ENCODE measurements at regions not wholly inside any gene's neighbourhood (a gene's known extent, or its start where the extent isn't known, plus 50 kb on each side); places are given as distances from the start of the nearest gene placed in this dataset.

DNA sequence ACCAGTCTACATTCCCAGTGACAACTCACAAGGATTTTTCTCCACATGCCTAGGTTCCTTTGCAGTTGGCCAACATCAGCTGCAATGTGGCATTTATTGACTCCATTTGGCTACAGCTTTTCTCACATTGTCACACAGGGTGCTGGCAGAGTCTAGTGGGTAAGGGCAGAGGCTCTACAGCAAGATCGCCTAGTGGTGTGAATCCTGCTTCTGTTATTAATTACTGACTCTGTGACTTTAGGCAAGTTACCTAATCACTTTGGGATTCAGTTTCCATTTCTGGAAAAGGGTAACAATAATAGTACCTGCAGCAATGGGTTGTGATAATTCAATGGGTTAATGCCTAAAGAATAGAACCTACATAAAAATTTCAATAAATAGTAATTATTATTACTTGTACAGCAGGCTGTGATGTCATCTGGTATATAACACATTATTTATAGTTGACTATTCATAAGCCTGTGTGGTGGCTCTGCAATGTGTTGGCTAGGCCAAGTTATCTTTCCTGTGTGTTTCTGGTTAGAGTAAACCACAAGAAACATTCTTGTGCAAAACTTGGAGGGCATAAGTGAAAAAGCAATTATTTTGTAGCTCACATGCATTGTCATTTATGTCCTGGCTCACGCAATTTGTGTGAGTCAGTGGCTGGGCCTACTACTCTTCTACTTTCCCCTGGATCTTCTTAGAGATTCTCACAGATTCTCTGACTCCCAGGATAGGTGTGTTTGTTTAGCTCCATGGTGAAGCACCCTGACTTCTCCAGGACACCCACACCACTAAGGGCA is 59.5 kb downstream of the PTGS2 start:
- peak; percentile 64 for DNase-seq (ENCODE audit: low spot score)

GRCh38 chr1:186618401-186619170 is 61.6 kb downstream of the PTGS2 start:
- peak; percentile 78 for DNase-seq (ENCODE audit: low spot score)

DNA sequence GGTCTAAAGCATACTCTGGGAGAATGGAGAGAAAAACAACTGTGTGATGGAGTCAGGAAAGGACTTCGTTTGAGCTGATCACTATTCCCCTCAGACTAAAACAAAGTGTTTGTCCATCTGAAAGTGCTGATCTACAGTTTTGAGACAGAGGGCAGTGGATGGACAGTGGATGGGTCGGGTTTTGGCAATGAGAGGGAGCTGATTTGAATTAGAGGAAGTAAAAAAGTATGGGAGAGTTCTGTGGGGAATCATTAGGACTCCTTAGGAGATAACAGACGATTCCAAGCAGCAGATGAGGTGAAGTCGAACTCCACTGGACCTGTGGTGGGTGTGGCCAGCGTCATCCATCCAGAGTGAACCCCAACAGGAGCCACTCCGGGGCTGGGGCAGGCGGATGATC is 62.3 kb downstream of the PTGS2 start:
- no peak for DNase-seq (ENCODE audit: low spot score)

- DNase-seq (ENCODE audit: low spot score) = no peak
Measured at GRCh38 chr1:186616511-186616910, 63.7 kb downstream of the PTGS2 start.

- no peak for DNase-seq (ENCODE audit: low spot score)
Measured at GRCh38 chr1:186615332-186615731, 64.9 kb downstream of the PTGS2 start.

DNA sequence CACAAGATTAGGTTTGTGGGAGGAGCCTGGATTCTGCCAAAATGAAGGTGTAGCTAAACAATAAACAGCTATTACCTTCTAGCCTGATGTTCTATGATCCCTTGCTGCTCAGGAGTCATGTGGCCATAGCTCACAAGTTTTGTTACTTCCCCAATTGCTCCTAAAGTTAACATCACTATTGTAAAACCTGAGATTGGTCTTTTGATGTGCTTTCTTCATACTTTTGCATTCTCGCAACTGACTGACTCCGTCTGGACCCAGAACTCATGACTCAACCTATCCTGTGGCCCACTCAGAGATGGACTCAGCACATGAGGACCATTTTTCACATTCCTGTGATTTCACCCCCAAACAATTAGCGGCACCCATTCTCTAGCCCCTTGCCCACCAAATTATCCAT is 69.1 kb downstream of the PTGS2 start:
- DNase-seq (ENCODE audit: low spot score) = no peak

DNA sequence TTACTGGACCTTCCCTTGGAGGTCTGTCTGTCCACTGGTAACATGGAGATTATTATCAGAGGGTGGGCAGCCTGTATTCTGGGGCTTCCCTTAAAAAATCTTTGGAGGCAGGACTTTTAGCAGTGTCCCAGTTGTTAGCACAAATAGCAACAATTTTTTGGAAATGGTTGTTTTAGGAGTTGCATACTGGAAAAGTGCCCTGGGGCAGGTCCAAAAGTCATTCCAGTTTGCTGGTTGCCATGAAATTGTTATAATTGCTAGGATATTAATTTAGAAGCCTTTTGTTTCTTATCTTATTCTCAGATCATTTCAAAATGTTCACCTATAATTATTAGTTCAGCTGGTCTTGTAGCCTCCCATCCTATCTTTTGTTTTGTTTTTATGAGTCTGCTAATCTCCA is 71.0 kb downstream of the PTGS2 start:
- no peak for DNase-seq (ENCODE audit: low spot score)

DNA sequence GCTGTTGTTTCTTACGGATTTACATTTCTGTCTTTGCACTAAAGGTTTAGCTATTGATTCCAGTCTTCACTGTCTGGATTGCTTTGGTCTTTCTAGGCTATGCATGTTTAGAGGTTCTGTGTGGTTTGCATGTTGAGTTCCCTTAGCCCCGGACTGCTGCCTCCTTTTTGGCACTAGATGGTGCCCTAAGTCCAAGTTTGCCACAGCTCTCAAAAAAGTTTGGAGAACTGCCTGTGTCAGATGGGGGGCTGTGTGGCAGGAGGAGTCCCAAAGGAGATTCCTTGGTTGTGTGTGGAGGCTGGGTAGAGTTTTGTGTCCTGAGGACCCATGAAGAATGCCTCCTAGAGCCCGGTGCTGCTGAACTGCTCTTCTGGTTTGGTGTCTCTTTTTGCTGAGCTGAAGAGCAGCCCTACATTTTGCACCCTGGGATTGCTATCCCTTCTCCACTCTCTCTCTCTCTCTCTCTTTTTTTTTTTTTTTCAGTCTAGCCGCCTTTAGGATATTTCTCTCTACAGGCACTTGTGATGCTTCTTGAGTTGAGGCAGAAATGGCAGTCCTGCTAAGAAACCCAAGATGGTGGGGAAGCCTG is 74.4 kb downstream of the PTGS2 start:
- DNase-seq (ENCODE audit: low spot score) = peak; percentile 44

DNA sequence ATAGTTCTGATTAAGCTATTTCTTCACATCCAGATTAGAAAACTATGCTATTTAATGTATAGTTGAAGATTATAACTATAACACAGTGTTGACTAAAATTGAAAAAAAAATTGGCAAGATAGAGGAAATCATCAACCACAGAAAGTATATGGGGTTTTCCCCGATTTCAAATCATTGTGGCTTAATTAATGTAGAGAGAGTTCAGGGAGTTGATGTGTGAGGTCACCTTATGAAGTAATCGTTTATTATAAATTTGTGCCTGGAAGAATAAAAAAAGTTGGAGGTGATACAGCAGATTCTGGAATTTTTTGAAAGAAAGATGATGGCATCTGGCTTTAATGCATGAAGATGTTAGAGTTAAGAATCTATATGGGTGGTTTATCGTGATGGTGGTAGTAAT is 84.3 kb downstream of the PTGS2 start:
- peak; percentile 10 for DNase-seq (ENCODE audit: low spot score)

DNA sequence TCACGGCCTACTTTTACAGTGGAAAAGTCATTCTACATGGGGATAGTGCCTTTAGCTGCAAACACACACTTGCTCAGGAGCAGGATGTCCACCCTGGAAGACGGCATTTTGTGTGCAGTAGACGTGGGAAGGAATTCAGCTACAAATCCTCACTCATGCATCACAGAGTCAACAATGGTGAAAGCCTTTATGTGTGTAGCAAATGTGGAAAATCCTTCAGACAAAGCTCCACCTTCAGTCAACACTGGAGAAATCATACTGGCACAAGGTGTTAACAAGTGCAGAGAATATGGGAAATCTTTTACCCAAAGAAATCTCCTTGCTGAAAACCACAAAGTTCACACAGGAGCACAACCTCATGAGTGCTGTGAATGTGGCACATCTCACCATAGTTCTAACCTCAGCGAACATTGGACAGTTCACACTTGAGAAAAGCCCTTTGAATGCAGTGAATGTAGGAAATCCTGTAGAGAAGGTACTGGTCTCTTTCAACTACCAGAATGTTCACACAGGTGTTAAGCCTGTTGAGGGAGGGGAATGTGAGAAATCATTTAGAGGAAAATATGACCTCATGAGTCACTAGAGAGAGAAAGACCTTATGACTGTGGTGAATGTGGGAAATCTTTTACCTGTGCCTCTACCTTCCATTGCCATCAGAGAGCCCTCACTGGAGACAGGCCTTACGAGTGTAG is 101.8 kb downstream of the PTGS2 start:
- DNase-seq (ENCODE audit: low spot score) = no peak

DNA sequence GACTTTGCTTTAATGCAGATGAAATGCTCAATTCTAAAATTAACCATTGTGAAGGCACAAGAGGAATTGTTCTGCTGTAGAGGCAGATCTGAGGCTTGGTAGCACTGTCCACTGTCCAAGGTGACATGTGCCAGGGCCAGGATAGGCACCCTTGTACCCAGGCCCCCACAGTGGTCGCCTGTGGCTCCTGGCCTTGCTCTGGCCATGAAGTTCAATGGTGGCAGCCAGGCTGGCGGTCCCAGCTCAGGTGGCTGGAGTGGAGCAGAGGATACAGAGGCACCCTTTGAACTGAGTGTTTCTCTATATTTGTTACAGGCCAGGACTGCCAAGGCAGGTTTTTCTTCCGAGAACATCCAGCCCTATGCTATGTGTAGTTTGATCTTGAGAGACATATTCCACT is 102.6 kb downstream of the PTGS2 start:
- no peak for DNase-seq (ENCODE audit: low spot score)

GRCh38 chr1:186577216-186577615 is 103.0 kb downstream of the PTGS2 start:
- DNase-seq (ENCODE audit: low spot score) = no peak

GRCh38 chr1:186575348-186575747 is 104.9 kb downstream of the PTGS2 start:
- no peak for DNase-seq (ENCODE audit: low spot score)

DNA sequence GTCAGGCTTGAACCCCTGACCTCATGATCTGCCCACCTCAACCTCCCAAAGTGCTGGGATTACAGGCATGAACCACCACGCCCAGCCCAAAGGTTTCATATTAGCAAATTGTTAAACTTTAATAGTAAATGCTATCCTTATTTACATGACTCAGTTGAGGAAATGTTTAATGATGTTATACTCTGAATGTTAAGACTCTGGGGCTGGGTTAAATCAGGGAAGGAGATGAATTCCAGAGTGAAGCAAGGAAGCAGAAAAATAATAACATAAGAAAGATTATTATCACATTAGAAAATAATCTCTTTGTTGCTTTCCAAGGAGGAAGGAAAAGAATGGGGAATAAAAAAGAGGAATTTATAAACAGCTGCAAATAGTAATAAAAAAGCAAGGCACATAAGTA is 105.3 kb downstream of the PTGS2 start:
- no peak for DNase-seq (ENCODE audit: low spot score)

DNA sequence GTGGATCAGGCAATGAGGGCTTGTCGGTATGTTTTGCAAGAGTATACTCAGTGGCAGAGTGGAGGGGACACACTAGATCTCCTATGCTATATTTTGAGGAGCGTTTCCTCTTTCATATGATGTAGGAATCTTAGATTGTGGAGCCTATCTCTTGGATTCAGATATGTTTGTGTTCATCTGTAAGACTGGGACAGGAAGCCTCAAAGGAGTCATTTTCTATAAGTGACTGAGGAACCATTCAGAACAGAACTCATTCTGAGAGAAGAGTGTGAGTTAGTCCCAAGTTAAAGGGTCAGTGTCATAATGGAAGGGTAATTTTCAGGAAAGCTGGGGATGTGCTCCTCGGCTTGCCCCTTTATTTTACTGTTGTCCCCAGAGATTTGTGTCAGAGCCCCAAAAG is 107.7 kb downstream of the PTGS2 start:
- DNase-seq (ENCODE audit: low spot score) = no peak

DNA sequence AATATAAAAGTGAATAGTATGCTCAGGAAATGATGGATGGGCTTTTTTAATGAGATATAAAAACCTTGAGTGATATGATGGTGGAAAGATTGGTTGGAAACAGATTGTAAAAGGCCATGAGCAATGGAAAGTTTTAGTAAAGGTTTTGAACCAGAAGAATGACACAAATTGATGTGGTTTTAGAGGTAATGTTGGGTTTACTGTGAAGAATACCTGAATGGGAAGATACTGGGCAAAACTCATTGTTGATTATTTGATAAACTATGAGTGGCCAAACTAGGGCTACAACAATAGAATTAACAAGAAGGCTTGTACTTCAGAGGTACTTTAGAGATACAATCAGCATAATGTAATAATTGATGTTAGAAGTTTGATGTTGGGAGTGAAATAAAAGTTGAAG is 108.5 kb downstream of the PTGS2 start:
- DNase-seq (ENCODE audit: low spot score) = no peak

GRCh38 chr1:186569856-186570255 is 108.9 kb upstream of the PDC start:
- no peak for DNase-seq (ENCODE audit: low spot score)

DNA sequence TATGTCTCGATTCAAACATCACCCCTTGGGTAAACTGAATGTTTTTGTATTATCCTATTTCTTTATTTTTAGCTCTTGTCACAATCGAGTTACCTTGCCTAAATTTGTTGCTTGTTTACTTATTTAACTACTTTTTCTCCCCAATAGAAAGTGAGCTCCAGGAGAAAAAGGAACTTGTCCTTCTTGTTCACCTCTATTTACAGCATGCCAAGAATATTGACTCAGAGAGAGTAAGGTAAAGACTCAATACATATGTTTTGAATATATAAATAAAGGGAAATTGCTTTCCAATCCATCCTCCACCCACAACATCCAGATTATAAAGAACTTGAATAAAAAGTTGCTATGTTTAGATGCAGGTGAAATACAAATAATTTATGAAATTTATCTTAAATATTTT is 107.3 kb upstream of the PDC start:
- DNase-seq (ENCODE audit: low spot score) = no peak

DNA sequence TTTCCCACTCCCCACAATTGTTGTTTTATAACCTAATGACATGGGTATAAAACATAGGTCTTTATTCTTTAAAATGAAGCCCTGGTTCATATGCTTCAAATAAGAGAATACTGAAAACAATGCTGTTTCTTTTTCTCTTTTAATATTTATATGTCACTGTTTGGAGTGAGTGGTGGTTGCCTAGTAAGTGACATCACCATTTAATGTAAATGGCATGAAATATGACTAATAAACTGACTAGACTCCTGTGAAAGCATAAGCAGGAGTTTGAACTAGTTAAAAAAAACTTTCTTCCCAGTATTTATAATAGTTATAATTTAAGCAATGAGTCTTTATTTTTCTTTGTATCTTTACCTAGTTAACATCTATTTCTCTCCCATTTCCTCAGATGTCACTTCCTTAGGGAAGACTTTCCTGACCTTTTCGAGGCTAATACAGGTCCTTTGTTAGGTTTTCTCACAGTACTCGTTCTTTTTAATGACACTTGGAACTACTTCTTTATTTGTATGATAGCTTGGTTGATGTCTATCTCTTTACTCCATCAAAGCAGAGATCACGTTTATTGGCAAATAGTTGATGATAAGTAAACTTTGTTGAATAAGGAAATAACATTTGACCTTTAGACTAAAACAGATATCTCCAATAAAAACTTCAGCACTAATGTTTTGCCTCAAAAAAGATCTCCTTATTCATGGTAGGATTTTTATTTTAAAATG is 105.4 kb upstream of the PDC start:
- DNase-seq (ENCODE audit: low spot score) = no peak

DNA sequence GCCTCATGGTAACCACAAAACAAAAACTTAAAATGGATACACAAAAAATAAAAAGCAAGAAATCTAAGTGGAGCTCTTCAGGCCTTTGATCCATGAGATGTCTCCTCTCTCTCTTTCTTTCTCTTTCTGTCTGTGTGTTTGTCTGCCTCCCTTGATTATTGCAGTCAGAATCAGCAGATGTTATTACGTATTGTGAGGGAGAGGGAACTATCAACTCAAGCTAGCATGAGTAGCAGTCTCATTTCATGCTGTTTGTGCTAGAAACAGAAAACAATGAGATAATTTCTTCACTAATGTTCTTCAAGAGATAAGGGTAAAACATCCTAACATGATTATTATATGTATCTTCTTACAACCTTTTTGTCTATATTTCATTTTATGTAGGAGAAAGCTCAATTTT is 103.7 kb upstream of the PDC start:
- DNase-seq (ENCODE audit: low spot score) = no peak

- DNase-seq (ENCODE audit: low spot score) = no peak
Measured at GRCh38 chr1:186559601-186560116, 98.7 kb upstream of the PDC start.
